SU-DHL-6 (cell line): ENCODE measurements at regions not wholly inside any gene's neighbourhood (a gene's known extent, or its start where the extent isn't known, plus 50 kb on each side); places are given as distances from the start of the nearest gene placed in this dataset.

Experiments used
- H2AFZ ChIP-seq: fragments of 200-600 bp; sonication (generic); 2 replicates; pipeline ENCODE4 v1.6.1; 2014; ENCODE audit warnings: low read depth, mild to moderate bottlenecking, moderate library complexity, mixed read lengths, antibody characterized with exemption, low read length; ENCODE audit not compliant: severe bottlenecking
- H3F3A ChIP-seq: fragments of 200-600 bp; shearing (Covaris generic); 2 replicates; pipeline ENCODE4 v1.6.0; 2016; ENCODE audit warnings: antibody characterized with exemption, mild to moderate bottlenecking; ENCODE audit not compliant: insufficient read depth
- H3K27ac ChIP-seq: fragments of 200-600 bp; sonication (generic); 2 replicates; pipeline ENCODE4 v1.5.1; 2016; ENCODE audit warnings: low read depth, mild to moderate bottlenecking, low read length, moderate library complexity, mixed read lengths
- H3K27me3 ChIP-seq: fragments of 200-600 bp; sonication (generic), shearing (Covaris generic); 2 replicates; pipeline ENCODE4 v1.6.0; 2014; ENCODE audit warnings: mild to moderate bottlenecking, low read length
- H3K36me3 ChIP-seq: fragments of 200-600 bp; sonication (generic); 2 replicates; pipeline ENCODE4 v1.6.1; 2014; ENCODE audit warnings: mild to moderate bottlenecking, low read length, mixed read lengths
- H3K4me2 ChIP-seq: fragments of 300-600, 200-600 bp; shearing (Covaris generic), sonication (generic); 2 replicates; pipeline ENCODE4 v1.6.0; 2014; ENCODE audit warnings: low read length, low read depth, mild to moderate bottlenecking; ENCODE audit not compliant: poor library complexity, severe bottlenecking
- H3K4me3 ChIP-seq: fragments of 200-600 bp; sonication (generic); 2 replicates; pipeline ENCODE4 v1.5.1; 2014; ENCODE audit warnings: antibody characterized with exemption, low read length, mild to moderate bottlenecking, mixed read lengths; ENCODE audit not compliant: insufficient read depth, poor library complexity, severe bottlenecking
- H3K79me2 ChIP-seq: fragments of 200-600 bp; sonication (generic); 2 replicates; pipeline ENCODE4 v1.6.1; 2014; ENCODE audit warnings: mild to moderate bottlenecking, low read length, moderate library complexity; ENCODE audit not compliant: insufficient read depth
- H3K9ac ChIP-seq: fragments of 200-600 bp; sonication (generic); 2 replicates; pipeline ENCODE4 v1.7.0; 2014; ENCODE audit warnings: mild to moderate bottlenecking, low read length
- H3K9me2 ChIP-seq: fragments of 200-600 bp; sonication (generic); replicated peaks from 2 replicates; pipeline ENCODE4 v1.6.1; 2014; ENCODE audit warnings: low read length; ENCODE audit not compliant: insufficient read depth
- H3K9me3 ChIP-seq: fragments of 200-600 bp; sonication (generic); 2 replicates; pipeline ENCODE4 v1.6.1; 2014; ENCODE audit warnings: low read length, mixed read lengths; ENCODE audit not compliant: insufficient read depth
- H4K20me1 ChIP-seq: fragments of 200-600 bp; sonication (generic); 2 replicates; pipeline ENCODE4 v1.6.1; 2014; ENCODE audit warnings: low read depth, mild to moderate bottlenecking, antibody characterized with exemption, low read length, moderate library complexity, mixed read lengths
- CTCF ChIP-seq: fragments of 200-600 bp; sonication (generic); IDR thresholded peaks from one replicate; pipeline ENCODE4 v1.5.1; 2017; ENCODE audit warnings: antibody characterized with exemption, mild to moderate bottlenecking, low read length, moderate library complexity; ENCODE audit not compliant: insufficient read depth, poor library complexity, severe bottlenecking
- EZH2phosphoT487 ChIP-seq: fragments of 200-600 bp; sonication (generic), shearing (Covaris generic); conservative IDR thresholded peaks from 2 replicates; pipeline ENCODE4 v1.6.1; 2018; ENCODE audit warnings: mild to moderate bottlenecking, antibody characterized with exemption, low read length, moderate library complexity, mixed read lengths

GRCh38 chr19:28718909-28719308, 494.0 kb downstream of the UQCRFS1 start:
- H3K27me3 ChIP-seq = no peaks in the 10 kb centered on the region

GRCh38 chr19:28715157-28715556, 497.8 kb downstream of the UQCRFS1 start:
- no peaks in the 10 kb centered on the region for H3K27me3 ChIP-seq
- no peaks in the 10 kb centered on the region for H3K79me2 ChIP-seq
- no peaks in the 10 kb centered on the region for H3K9me3 ChIP-seq
- H2AFZ ChIP-seq = no peak overlapping the region
- no peak overlapping the region for H3K4me3 ChIP-seq
- H3K9ac ChIP-seq = no peak overlapping the region
- no peaks in the 10 kb centered on the region for H3K9me2 ChIP-seq
- TF ChIP-seq EZH2phosphoT487 (no peak), CTCF (no peak)
- no peaks in the 10 kb centered on the region for H3F3A ChIP-seq
- H3K4me2 ChIP-seq = no peak overlapping the region
- no peak overlapping the region for H3K27ac ChIP-seq
- no peaks in the 10 kb centered on the region for H4K20me1 ChIP-seq
- no peaks in the 10 kb centered on the region for H3K36me3 ChIP-seq

More at GRCh38 chr19:28718909-28719308, 494.0 kb downstream of the UQCRFS1 start:
- no peaks in the 10 kb centered on the region for H4K20me1 ChIP-seq
- no peak for TF ChIP-seq EZH2phosphoT487
- TF ChIP-seq CTCF = no peak
- no peaks in the 10 kb centered on the region for H3K9me3 ChIP-seq
- H3K4me3 ChIP-seq = no peak overlapping the region
- no peak overlapping the region for H3K4me2 ChIP-seq
- H3K9ac ChIP-seq = no peak overlapping the region
- no peaks in the 10 kb centered on the region for H3F3A ChIP-seq
- no peak overlapping the region for H2AFZ ChIP-seq
- H3K36me3 ChIP-seq = no peaks in the 10 kb centered on the region
- no peaks in the 10 kb centered on the region for H3K9me2 ChIP-seq
- no peak overlapping the region for H3K27ac ChIP-seq
- H3K79me2 ChIP-seq = no peaks in the 10 kb centered on the region

- Histone ChIP-seq H3F3A (no peaks in the 10 kb centered on the region), H3K9me2 (no peaks in the 10 kb centered on the region), H3K9ac (no peak overlapping the region), H2AFZ (no peak overlapping the region), H3K9me3 (no peaks in the 10 kb centered on the region), H3K27ac (no peak overlapping the region), H4K20me1 (no peaks in the 10 kb centered on the region), H3K36me3 (no peaks in the 10 kb centered on the region), H3K27me3 (no peaks in the 10 kb centered on the region), H3K4me2 (no peak overlapping the region), H3K4me3 (no peak overlapping the region), H3K79me2 (no peaks in the 10 kb centered on the region)
- TF ChIP-seq CTCF (no peak), EZH2phosphoT487 (no peak)
Measured at GRCh38 chr19:28711411-28711810, 501.5 kb downstream of the UQCRFS1 start.
